ENCODE measurements at regions not wholly inside any gene's neighbourhood (a gene's known extent, or its start where the extent isn't known, plus 50 kb on each side); places are given as distances from the start of the nearest gene placed in this dataset.

- intact Hi-C loops (cut with DNase I; ENCODE audit: low total_unique reads): no loop called here
- Histone ChIP-seq H3K4me1 (no peaks in the 10 kb centered on the region), H3K27me3 (no peaks in the 10 kb centered on the region), H3K4me3 (no peak overlapping the region), H3K27ac (no peak overlapping the region), H3K9me3 (peaks cover 0 to 4% of the 10 kb centered on the region in 2 donors), H3K36me3 (no peaks in the 10 kb centered on the region)
- no peak for TF ChIP-seq POLR2AphosphoS5 (IDR thresholded peaks at IDR 0.05)
- TF ChIP-seq, protein P1, sequence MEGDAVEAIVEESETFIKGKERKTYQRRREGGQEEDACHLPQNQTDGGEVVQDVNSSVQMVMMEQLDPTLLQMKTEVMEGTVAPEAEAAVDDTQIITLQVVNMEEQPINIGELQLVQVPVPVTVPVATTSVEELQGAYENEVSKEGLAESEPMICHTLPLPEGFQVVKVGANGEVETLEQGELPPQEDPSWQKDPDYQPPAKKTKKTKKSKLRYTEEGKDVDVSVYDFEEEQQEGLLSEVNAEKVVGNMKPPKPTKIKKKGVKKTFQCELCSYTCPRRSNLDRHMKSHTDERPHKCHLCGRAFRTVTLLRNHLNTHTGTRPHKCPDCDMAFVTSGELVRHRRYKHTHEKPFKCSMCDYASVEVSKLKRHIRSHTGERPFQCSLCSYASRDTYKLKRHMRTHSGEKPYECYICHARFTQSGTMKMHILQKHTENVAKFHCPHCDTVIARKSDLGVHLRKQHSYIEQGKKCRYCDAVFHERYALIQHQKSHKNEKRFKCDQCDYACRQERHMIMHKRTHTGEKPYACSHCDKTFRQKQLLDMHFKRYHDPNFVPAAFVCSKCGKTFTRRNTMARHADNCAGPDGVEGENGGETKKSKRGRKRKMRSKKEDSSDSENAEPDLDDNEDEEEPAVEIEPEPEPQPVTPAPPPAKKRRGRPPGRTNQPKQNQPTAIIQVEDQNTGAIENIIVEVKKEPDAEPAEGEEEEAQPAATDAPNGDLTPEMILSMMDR (IDR thresholded peaks at IDR 0.05): no peak
- TF ChIP-seq POLR2A (IDR thresholded peaks at IDR 0.05): no peak
- no peak for DNase-seq (ENCODE audit: low spot score in 2 of 2)
Observed at GRCh38 chr3:190773948-190774347, 88.5 kb downstream of the GMNC start.

DNA sequence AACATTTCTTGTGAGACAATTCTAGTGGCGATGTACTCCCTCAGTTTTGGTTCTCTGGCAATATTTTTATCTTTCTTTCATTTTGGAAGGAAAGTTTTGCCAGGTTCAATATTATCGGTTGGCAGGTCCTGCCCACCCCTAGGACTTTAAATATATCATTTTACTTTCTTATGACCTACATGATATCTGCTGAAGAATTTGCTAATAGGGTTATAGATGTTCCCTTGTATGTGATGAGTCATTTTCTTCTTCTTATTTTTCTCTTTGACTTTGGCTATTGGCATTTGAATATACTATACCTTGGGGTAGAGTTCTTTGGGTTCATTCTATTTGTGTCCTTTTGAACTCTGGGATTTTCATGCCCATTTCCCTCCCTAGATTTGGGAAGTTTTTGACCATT lies 89.7 kb downstream of the GMNC start:
- TF ChIP-seq POLR2AphosphoS5 (IDR thresholded peaks at IDR 0.05): no peak
- no peak for TF ChIP-seq POLR2A (IDR thresholded peaks at IDR 0.05)
- TF ChIP-seq, protein P1 (IDR thresholded peaks at IDR 0.05): no peak
- no peaks in the 10 kb centered on the region for H3K27me3 ChIP-seq
- H3K27ac ChIP-seq: no peak overlapping the region
- intact Hi-C loops (cut with DNase I; ENCODE audit: low total_unique reads): no loop called here
- peaks cover 0 to 4% of the 10 kb centered on the region in 2 donors for H3K9me3 ChIP-seq
- no peaks in the 10 kb centered on the region for H3K36me3 ChIP-seq
- no peak overlapping the region for H3K4me3 ChIP-seq
- H3K4me1 ChIP-seq: no peaks in the 10 kb centered on the region
- DNase-seq (ENCODE audit: low spot score in 2 of 2): no peak

GRCh38 chr3:190768891-190769290 lies 93.6 kb downstream of the GMNC start:
- Histone ChIP-seq H3K4me3 (no peak overlapping the region), H3K27ac (no peak overlapping the region), H3K36me3 (no peaks in the 10 kb centered on the region), H3K4me1 (no peaks in the 10 kb centered on the region), H3K27me3 (no peaks in the 10 kb centered on the region), H3K9me3 (peaks cover 0 to 4% of the 10 kb centered on the region in 2 donors)
- no peak for TF ChIP-seq POLR2A (IDR thresholded peaks at IDR 0.05)
- TF ChIP-seq, protein P1 (IDR thresholded peaks at IDR 0.05): no peak
- intact Hi-C loops (cut with DNase I; ENCODE audit: low total_unique reads): no loop called here
- DNase-seq (ENCODE audit: low spot score in 2 of 2): no peak

GRCh38 chr3:190767851-190768250 lies 94.6 kb downstream of the GMNC start:
- Histone ChIP-seq H3K9me3 (peaks cover 0 to 4% of the 10 kb centered on the region in 2 donors), H3K27ac (no peak overlapping the region), H3K36me3 (no peaks in the 10 kb centered on the region), H3K27me3 (no peaks in the 10 kb centered on the region), H3K4me3 (no peak overlapping the region), H3K4me1 (no peaks in the 10 kb centered on the region)
- TF ChIP-seq, protein P1 (IDR thresholded peaks at IDR 0.05): no peak
- TF ChIP-seq POLR2A (IDR thresholded peaks at IDR 0.05) (no peak), POLR2AphosphoS5 (IDR thresholded peaks at IDR 0.05) (no peak)
- no peak for DNase-seq (ENCODE audit: low spot score in 2 of 2)
- intact Hi-C loops (cut with DNase I; ENCODE audit: low total_unique reads): no loop called here

- H3K9me3 ChIP-seq: no peaks in the 10 kb centered on the region
- no peaks in the 10 kb centered on the region for H3K4me1 ChIP-seq
- no peaks in the 10 kb centered on the region for H3K27me3 ChIP-seq
- no peak overlapping the region for H3K4me3 ChIP-seq
- no peak overlapping the region for H3K27ac ChIP-seq
- H3K36me3 ChIP-seq: no peaks in the 10 kb centered on the region
- no peak for DNase-seq (ENCODE audit: low spot score in 2 of 2)
- TF ChIP-seq POLR2A (IDR thresholded peaks at IDR 0.05): no peak
- TF ChIP-seq POLR2AphosphoS5 (IDR thresholded peaks at IDR 0.05): no peak
- TF ChIP-seq, protein P1 (IDR thresholded peaks at IDR 0.05): no peak
- intact Hi-C loops (cut with DNase I; ENCODE audit: low total_unique reads): no loop called here
Observed at GRCh38 chr3:190764231-190765134, 98.0 kb downstream of the GMNC start.

All from breast epithelium (tissue), 4 donors.